Mammary epithelial cell (primary cell): ENCODE measurements at regions not wholly inside any gene's neighbourhood (a gene's known extent, or its start where the extent isn't known, plus 50 kb on each side); places are given as distances from the start of the nearest gene placed in this dataset.

ENCODE experiments used
- CTCF ChIP-seq, 2 donors: IDR thresholded peaks in 1 of 2; conservative IDR thresholded peaks in 1 of 2; 2 replicates each; pipeline ENCODE4 v1.5.1; 2011 to 2012; ENCODE audit warnings: inconsistent platforms in 2 of 2, low read length in 2 of 2, mild to moderate bottlenecking in 2 of 2, control low read depth in 1 of 2, low read depth in 1 of 2; ENCODE audit not compliant: insufficient read depth in 1 of 2; ENCODE audit errors: extremely low read depth in 1 of 2
- EZH2 ChIP-seq: IDR thresholded peaks from 2 replicates; pipeline ENCODE4 v1.6.1; 2012; ENCODE audit warnings: low read length, inconsistent platforms, borderline replicate concordance

DNA sequence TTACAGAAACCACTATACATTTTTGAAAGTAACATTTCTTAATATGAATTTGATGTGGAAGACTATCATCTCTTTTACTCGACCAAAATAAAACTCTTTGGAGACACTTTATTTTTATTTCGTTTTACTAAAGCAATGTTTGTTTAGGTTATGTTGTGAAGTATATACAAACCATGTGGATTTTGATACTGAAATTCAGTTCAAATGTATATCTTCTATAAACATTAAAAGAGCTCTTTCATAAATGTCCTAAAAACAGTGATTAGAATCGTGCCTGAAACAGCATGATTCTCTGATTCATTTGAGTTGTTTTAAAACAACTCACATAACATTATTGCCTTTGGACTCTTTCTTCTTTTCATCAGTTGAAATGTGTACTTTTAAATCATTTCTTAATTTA lies 373.7 kb upstream of the GOLIM4 start:
- TF ChIP-seq CTCF (conservative IDR thresholded peaks at IDR 0.05 in 1 of 2, IDR thresholded peaks at IDR 0.05 in 1 of 2; ENCODE audit: extremely low read depth in 1 of 2, insufficient read depth in 1 of 2, low read depth in 1 of 2, low read length in 2 of 2) (no peak), EZH2 (no peak)
